A549 (cell line): ENCODE measurements at regions not wholly inside any gene's neighbourhood (a gene's known extent, or its start where the extent isn't known, plus 50 kb on each side); places are given as distances from the start of the nearest gene placed in this dataset.

Experiments used
- HOXB5 ChIP-seq: fragments of 250-450 bp; sonication (Bioruptor Pico); IDR thresholded peaks from 2 replicates; pipeline ENCODE4 v1.5.0; 2020; ENCODE audit warnings: mild to moderate bottlenecking, moderate library complexity
- KDM1A ChIP-seq: fragments of 200-600 bp; sonication (generic); IDR thresholded peaks from 2 replicates; pipeline ENCODE4 v1.6.1; 2016; ENCODE audit warnings: low read depth, mild to moderate bottlenecking
- KDM5A ChIP-seq: fragments of 200-600 bp; sonication (generic); IDR thresholded peaks from 2 replicates; pipeline ENCODE4 v1.6.1; 2016; ENCODE audit warnings: antibody characterized with exemption, mild to moderate bottlenecking
- MYC ChIP-seq: IDR thresholded peaks from 2 replicates; pipeline ENCODE4 v1.6.1; 2012; ENCODE audit warnings: mild to moderate bottlenecking, inconsistent platforms, low read length, improper control_type of control experiment, borderline replicate concordance
- TF ChIP-seq, protein P1 (sequence below): fragments of >200 bp; sonication (Bioruptor Twin); formaldehyde crosslinking; IDR thresholded peaks from 3 replicates; pipeline ENCODE4 v1.5.1; 2016
- TF ChIP-seq, protein P2 (sequence below): IDR thresholded peaks from 2 replicates; pipeline ENCODE4 v1.6.1; 2012
- TF ChIP-seq, protein P3 (sequence below): fragments of 200-600 bp; sonication (generic); IDR thresholded peaks from 2 replicates; pipeline ENCODE4 v1.6.1; 2016; ENCODE audit warnings: antibody characterized with exemption, mild to moderate bottlenecking, moderate library complexity

DNA sequence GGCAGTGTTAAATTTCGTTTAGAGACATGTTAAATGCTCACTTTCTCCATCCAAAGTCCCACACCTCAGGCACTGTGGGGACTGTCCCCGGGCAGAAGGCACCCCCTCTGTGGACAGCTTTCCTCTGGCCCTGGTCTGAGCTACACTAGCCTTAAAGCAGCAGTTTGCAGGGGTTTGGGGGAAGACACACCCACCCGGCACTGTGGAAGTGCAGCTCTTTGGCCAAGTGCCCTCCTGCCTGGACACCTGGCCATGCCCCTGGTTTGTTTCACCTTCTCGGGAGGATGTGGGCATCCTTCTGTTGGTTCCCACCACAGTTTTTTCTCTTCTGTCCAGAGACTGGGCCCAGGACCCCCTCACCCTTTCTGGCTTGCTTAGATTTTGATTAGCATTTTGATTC is 1254.7 kb downstream of the BRD1 start:
- no peak for TF ChIP-seq KDM5A
- TF ChIP-seq, protein P1, sequence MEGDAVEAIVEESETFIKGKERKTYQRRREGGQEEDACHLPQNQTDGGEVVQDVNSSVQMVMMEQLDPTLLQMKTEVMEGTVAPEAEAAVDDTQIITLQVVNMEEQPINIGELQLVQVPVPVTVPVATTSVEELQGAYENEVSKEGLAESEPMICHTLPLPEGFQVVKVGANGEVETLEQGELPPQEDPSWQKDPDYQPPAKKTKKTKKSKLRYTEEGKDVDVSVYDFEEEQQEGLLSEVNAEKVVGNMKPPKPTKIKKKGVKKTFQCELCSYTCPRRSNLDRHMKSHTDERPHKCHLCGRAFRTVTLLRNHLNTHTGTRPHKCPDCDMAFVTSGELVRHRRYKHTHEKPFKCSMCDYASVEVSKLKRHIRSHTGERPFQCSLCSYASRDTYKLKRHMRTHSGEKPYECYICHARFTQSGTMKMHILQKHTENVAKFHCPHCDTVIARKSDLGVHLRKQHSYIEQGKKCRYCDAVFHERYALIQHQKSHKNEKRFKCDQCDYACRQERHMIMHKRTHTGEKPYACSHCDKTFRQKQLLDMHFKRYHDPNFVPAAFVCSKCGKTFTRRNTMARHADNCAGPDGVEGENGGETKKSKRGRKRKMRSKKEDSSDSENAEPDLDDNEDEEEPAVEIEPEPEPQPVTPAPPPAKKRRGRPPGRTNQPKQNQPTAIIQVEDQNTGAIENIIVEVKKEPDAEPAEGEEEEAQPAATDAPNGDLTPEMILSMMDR, result no peak
- TF ChIP-seq KDM1A, result no peak
- TF ChIP-seq, protein P2, sequence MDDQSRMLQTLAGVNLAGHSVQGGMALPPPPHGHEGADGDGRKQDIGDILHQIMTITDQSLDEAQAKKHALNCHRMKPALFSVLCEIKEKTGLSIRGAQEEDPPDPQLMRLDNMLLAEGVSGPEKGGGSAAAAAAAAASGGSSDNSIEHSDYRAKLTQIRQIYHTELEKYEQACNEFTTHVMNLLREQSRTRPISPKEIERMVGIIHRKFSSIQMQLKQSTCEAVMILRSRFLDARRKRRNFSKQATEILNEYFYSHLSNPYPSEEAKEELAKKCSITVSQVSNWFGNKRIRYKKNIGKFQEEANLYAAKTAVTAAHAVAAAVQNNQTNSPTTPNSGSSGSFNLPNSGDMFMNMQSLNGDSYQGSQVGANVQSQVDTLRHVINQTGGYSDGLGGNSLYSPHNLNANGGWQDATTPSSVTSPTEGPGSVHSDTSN, result no peak
- no peak for TF ChIP-seq MYC
- TF ChIP-seq HOXB5 (CRISPR knock-in tag), result no peak
- TF ChIP-seq, protein P3, sequence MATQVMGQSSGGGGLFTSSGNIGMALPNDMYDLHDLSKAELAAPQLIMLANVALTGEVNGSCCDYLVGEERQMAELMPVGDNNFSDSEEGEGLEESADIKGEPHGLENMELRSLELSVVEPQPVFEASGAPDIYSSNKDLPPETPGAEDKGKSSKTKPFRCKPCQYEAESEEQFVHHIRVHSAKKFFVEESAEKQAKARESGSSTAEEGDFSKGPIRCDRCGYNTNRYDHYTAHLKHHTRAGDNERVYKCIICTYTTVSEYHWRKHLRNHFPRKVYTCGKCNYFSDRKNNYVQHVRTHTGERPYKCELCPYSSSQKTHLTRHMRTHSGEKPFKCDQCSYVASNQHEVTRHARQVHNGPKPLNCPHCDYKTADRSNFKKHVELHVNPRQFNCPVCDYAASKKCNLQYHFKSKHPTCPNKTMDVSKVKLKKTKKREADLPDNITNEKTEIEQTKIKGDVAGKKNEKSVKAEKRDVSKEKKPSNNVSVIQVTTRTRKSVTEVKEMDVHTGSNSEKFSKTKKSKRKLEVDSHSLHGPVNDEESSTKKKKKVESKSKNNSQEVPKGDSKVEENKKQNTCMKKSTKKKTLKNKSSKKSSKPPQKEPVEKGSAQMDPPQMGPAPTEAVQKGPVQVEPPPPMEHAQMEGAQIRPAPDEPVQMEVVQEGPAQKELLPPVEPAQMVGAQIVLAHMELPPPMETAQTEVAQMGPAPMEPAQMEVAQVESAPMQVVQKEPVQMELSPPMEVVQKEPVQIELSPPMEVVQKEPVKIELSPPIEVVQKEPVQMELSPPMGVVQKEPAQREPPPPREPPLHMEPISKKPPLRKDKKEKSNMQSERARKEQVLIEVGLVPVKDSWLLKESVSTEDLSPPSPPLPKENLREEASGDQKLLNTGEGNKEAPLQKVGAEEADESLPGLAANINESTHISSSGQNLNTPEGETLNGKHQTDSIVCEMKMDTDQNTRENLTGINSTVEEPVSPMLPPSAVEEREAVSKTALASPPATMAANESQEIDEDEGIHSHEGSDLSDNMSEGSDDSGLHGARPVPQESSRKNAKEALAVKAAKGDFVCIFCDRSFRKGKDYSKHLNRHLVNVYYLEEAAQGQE, result no peak
